Spleen (tissue), 7 donors: ENCODE measurements at regions not wholly inside any gene's neighbourhood (a gene's known extent, or its start where the extent isn't known, plus 50 kb on each side); places are given as distances from the start of the nearest gene placed in this dataset.

ENCODE experiments used
- CTCF ChIP-seq, 11 experiments: fragments of 200-600 bp in 7 of 11; fragments of 450-650 bp in 4 of 11; sonication (generic) in 4 of 11; IDR thresholded peaks in 8 of 11; conservative IDR thresholded peaks in 3 of 11; 1 replicate in 7 of 11; 2 replicates in 4 of 11; pipeline versions ENCODE4 v1.4.0 to v1.8.0; 2016 to 2021; ENCODE audit warnings: antibody characterized with exemption in 11 of 11, inconsistent platforms in 4 of 11, mild to moderate bottlenecking in 1 of 11
- POLR2A ChIP-seq, 3 donors: fragments of 450-650 bp; IDR thresholded peaks; one replicate each; pipeline ENCODE4 v1.5.1; 2017; ENCODE audit warnings: antibody characterized with exemption in 3 of 3, mild to moderate bottlenecking in 1 of 3
- donor health status: DM: no; HTN: no; CAD: no; lungs with moderate emphysema.
- donor health status: DM: no; HTN: no; CAD: no.
- donor health status: DM: no; HTN: no; CAD: no.

GRCh38 chr14:101222362-101223070 lies 319.0 kb upstream of the RTL1 start:
- TF ChIP-seq POLR2A (IDR thresholded peaks at IDR 0.05), result no peak
- no peak for TF ChIP-seq CTCF (IDR thresholded peaks at IDR 0.05 in 8 of 11, conservative IDR thresholded peaks at IDR 0.05 in 3 of 11)
